ENCODE measurements at regions not wholly inside any gene's neighbourhood (a gene's known extent, or its start where the extent isn't known, plus 50 kb on each side); places are given as distances from the start of the nearest gene placed in this dataset.

DNA sequence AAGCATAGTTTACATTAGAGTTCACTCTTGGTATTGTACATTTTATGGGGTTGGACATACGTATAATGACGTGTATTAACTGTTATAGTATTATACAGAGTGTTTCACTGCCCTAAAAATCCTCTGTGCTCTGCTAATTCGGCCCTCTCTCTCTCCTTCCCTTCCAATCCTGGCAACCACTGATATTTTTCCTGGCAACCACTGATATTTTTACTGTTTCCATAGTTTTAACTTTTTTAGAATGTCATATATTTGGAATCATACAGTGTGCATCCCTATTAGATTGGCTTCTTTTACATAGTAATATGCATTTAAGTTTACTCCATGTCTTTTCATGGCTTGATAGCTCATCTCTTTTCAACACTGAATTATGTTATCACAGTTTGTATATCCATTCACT is 526.7 kb downstream of the RIT2 start:
- no peak for TF ChIP-seq YY1 (IDR thresholded peaks at IDR 0.05; ENCODE audit: low read depth)
- TF ChIP-seq, protein P1, sequence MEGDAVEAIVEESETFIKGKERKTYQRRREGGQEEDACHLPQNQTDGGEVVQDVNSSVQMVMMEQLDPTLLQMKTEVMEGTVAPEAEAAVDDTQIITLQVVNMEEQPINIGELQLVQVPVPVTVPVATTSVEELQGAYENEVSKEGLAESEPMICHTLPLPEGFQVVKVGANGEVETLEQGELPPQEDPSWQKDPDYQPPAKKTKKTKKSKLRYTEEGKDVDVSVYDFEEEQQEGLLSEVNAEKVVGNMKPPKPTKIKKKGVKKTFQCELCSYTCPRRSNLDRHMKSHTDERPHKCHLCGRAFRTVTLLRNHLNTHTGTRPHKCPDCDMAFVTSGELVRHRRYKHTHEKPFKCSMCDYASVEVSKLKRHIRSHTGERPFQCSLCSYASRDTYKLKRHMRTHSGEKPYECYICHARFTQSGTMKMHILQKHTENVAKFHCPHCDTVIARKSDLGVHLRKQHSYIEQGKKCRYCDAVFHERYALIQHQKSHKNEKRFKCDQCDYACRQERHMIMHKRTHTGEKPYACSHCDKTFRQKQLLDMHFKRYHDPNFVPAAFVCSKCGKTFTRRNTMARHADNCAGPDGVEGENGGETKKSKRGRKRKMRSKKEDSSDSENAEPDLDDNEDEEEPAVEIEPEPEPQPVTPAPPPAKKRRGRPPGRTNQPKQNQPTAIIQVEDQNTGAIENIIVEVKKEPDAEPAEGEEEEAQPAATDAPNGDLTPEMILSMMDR (IDR thresholded peaks at IDR 0.05), result no peak
- TF ChIP-seq, protein P2, sequence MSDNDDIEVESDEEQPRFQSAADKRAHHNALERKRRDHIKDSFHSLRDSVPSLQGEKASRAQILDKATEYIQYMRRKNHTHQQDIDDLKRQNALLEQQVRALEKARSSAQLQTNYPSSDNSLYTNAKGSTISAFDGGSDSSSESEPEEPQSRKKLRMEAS (IDR thresholded peaks at IDR 0.05; ENCODE audit: low read depth), result no peak
- TF ChIP-seq CHD2 (IDR thresholded peaks at IDR 0.05; ENCODE audit: low read length, partially characterized antibody), result no peak
- TF ChIP-seq POLR2AphosphoS5 (IDR thresholded peaks at IDR 0.05; ENCODE audit: low read depth, low read length), result no peak
- TF ChIP-seq, protein P3, sequence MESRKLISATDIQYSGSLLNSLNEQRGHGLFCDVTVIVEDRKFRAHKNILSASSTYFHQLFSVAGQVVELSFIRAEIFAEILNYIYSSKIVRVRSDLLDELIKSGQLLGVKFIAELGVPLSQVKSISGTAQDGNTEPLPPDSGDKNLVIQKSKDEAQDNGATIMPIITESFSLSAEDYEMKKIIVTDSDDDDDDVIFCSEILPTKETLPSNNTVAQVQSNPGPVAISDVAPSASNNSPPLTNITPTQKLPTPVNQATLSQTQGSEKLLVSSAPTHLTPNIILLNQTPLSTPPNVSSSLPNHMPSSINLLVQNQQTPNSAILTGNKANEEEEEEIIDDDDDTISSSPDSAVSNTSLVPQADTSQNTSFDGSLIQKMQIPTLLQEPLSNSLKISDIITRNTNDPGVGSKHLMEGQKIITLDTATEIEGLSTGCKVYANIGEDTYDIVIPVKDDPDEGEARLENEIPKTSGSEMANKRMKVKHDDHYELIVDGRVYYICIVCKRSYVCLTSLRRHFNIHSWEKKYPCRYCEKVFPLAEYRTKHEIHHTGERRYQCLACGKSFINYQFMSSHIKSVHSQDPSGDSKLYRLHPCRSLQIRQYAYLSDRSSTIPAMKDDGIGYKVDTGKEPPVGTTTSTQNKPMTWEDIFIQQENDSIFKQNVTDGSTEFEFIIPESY (IDR thresholded peaks at IDR 0.05; ENCODE audit: borderline replicate concordance, low read depth), result no peak
- TF ChIP-seq RAD21 (IDR thresholded peaks at IDR 0.05; ENCODE audit: low read length), result no peak
- TF ChIP-seq EP300 (IDR thresholded peaks at IDR 0.05; ENCODE audit: borderline replicate concordance in 1 of 2, low read depth in 1 of 2, low read length in 1 of 2), result no peak
- TF ChIP-seq, protein P4, sequence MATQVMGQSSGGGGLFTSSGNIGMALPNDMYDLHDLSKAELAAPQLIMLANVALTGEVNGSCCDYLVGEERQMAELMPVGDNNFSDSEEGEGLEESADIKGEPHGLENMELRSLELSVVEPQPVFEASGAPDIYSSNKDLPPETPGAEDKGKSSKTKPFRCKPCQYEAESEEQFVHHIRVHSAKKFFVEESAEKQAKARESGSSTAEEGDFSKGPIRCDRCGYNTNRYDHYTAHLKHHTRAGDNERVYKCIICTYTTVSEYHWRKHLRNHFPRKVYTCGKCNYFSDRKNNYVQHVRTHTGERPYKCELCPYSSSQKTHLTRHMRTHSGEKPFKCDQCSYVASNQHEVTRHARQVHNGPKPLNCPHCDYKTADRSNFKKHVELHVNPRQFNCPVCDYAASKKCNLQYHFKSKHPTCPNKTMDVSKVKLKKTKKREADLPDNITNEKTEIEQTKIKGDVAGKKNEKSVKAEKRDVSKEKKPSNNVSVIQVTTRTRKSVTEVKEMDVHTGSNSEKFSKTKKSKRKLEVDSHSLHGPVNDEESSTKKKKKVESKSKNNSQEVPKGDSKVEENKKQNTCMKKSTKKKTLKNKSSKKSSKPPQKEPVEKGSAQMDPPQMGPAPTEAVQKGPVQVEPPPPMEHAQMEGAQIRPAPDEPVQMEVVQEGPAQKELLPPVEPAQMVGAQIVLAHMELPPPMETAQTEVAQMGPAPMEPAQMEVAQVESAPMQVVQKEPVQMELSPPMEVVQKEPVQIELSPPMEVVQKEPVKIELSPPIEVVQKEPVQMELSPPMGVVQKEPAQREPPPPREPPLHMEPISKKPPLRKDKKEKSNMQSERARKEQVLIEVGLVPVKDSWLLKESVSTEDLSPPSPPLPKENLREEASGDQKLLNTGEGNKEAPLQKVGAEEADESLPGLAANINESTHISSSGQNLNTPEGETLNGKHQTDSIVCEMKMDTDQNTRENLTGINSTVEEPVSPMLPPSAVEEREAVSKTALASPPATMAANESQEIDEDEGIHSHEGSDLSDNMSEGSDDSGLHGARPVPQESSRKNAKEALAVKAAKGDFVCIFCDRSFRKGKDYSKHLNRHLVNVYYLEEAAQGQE (IDR thresholded peaks at IDR 0.05; ENCODE audit: low read depth, low read length), result no peak
- TF ChIP-seq NFIC (IDR thresholded peaks at IDR 0.05; ENCODE audit: borderline replicate concordance), result no peak
